KMS-11 (cell line): ENCODE measurements at regions not wholly inside any gene's neighbourhood (a gene's known extent, or its start where the extent isn't known, plus 50 kb on each side); places are given as distances from the start of the nearest gene placed in this dataset.

ENCODE experiments used
- H2AFZ ChIP-seq: fragments of 200-600 bp; sonication (generic); 2 replicates; pipeline ENCODE4 v1.6.1; 2016; ENCODE audit warnings: antibody characterized with exemption, mixed run types, low read depth
- H3K27ac ChIP-seq: fragments of 200-600 bp; sonication (generic); 2 replicates; pipeline ENCODE4 v1.6.1; 2016; ENCODE audit warnings: mild to moderate bottlenecking, mixed run types
- H3K27me3 ChIP-seq: fragments of 200-600 bp; sonication (generic); 2 replicates; pipeline ENCODE4 v1.6.1; 2017; ENCODE audit warnings: mild to moderate bottlenecking, low read depth, mixed run types, moderate library complexity; ENCODE audit not compliant: insufficient read depth
- H3K36me3 ChIP-seq: fragments of 200-600 bp; sonication (generic); 2 replicates; pipeline ENCODE4 v1.6.1; 2017; ENCODE audit warnings: mild to moderate bottlenecking, mixed run types; ENCODE audit not compliant: insufficient read depth
- H3K4me1 ChIP-seq: fragments of 200-600 bp; sonication (generic); 2 replicates; pipeline ENCODE4 v1.6.1; 2016; ENCODE audit warnings: mild to moderate bottlenecking, low read depth, mixed run types; ENCODE audit not compliant: poor library complexity, severe bottlenecking
- H3K4me2 ChIP-seq: fragments of 200-600 bp; sonication (generic); 2 replicates; pipeline ENCODE4 v1.7.0; 2016; ENCODE audit warnings: mild to moderate bottlenecking, mixed run types
- H3K4me3 ChIP-seq: fragments of 200-600 bp; sonication (generic); IDR thresholded peaks from 2 replicates; pipeline ENCODE4 v1.6.1; 2017; ENCODE audit warnings: low read depth, low read length, mixed read lengths; ENCODE audit not compliant: insufficient read depth
- H3K79me2 ChIP-seq: fragments of 200-600 bp; sonication (generic); 2 replicates; pipeline ENCODE4 v1.6.1; 2016; ENCODE audit warnings: low read depth, mixed run types; ENCODE audit not compliant: insufficient read depth
- H3K9ac ChIP-seq: fragments of 200-600 bp; sonication (generic); 2 replicates; pipeline ENCODE4 v1.6.1; 2016; ENCODE audit warnings: mild to moderate bottlenecking, mixed run types
- H4K20me1 ChIP-seq: fragments of 200-600 bp; sonication (generic); 2 replicates; pipeline ENCODE4 v1.6.1; 2016; ENCODE audit warnings: mild to moderate bottlenecking, mixed run types; ENCODE audit not compliant: insufficient read depth
- CTCF ChIP-seq: fragments of 200-600 bp; sonication (generic); conservative IDR thresholded peaks from 2 replicates; pipeline ENCODE4 v1.6.1; 2017; ENCODE audit warnings: low read depth, mild to moderate bottlenecking, antibody characterized with exemption, low read length, moderate library complexity, mixed read lengths

DNA sequence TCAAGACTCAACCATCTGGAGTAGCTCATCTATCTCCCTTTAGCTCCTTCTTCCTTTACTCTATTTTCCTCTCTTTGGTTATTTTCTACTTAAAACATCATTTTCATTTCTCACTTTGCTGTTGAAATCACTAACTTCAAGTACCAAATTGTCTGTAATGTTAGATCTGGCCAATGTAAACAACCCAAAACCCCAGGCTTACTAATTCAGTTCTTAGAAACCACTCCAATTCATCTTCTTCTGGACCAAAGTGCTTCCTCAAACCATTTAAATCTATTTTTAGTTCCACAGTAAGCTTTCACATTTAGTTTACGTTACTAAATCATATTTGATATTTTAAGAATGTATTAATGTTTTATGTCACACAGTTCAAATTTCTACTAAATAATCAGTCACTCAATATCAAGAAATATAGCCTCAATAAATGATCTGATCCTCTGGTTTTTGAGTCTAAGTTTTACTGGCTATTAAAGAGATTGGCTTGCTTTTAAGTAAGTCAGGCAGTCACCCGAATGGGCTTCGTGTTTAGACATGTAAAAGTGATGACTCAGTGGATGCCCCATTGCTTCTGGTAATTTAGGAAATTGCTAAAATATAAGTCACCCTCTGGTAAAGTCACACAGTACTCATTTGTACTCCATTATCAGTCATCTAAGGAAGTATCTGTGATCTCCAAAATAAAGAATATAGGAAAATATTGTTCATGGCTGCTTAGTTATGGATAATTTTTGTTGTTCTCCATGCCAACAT, 527.2 kb upstream of the SOX11 start:
- Histone ChIP-seq H3K27ac (no peak overlapping the region), H3K79me2 (no peaks in the 10 kb centered on the region), H4K20me1 (no peaks in the 10 kb centered on the region), H3K36me3 (no peaks in the 10 kb centered on the region), H3K9ac (no peak overlapping the region), H3K4me2 (no peak overlapping the region), H3K4me3 (no peak overlapping the region), H3K27me3 (no peaks in the 10 kb centered on the region), H2AFZ (no peak overlapping the region), H3K4me1 (no peaks in the 10 kb centered on the region)
- no peak for TF ChIP-seq CTCF

- Histone ChIP-seq H3K79me2 (no peaks in the 10 kb centered on the region), H3K27me3 (no peaks in the 10 kb centered on the region), H2AFZ (no peak overlapping the region), H3K4me1 (no peaks in the 10 kb centered on the region), H3K9ac (no peak overlapping the region), H3K4me3 (no peak overlapping the region), H3K4me2 (no peak overlapping the region), H3K36me3 (no peaks in the 10 kb centered on the region), H4K20me1 (no peaks in the 10 kb centered on the region), H3K27ac (no peak overlapping the region)
- TF ChIP-seq CTCF: no peak
These were observed 519.3 kb upstream of the SOX11 start for GRCh38 chr2:5172923-5173322.

GRCh38 chr2:5173876-5174535, 518.2 kb upstream of the SOX11 start:
- no peak overlapping the region for H3K27ac ChIP-seq
- H3K79me2 ChIP-seq: no peaks in the 10 kb centered on the region
- H2AFZ ChIP-seq: no peak overlapping the region
- H3K4me2 ChIP-seq: no peak overlapping the region
- no peaks in the 10 kb centered on the region for H3K4me1 ChIP-seq
- H3K27me3 ChIP-seq: no peaks in the 10 kb centered on the region
- no peak for TF ChIP-seq CTCF
- no peak overlapping the region for H3K9ac ChIP-seq
- no peak overlapping the region for H3K4me3 ChIP-seq
- no peaks in the 10 kb centered on the region for H3K36me3 ChIP-seq
- no peaks in the 10 kb centered on the region for H4K20me1 ChIP-seq

GRCh38 chr2:5175231-5175630, 517.0 kb upstream of the SOX11 start:
- H3K4me2 ChIP-seq: no peak overlapping the region
- no peak for TF ChIP-seq CTCF
- no peaks in the 10 kb centered on the region for H3K4me1 ChIP-seq
- no peak overlapping the region for H2AFZ ChIP-seq
- H3K9ac ChIP-seq: no peak overlapping the region
- no peaks in the 10 kb centered on the region for H4K20me1 ChIP-seq
- no peak overlapping the region for H3K4me3 ChIP-seq
- no peaks in the 10 kb centered on the region for H3K36me3 ChIP-seq
- no peaks in the 10 kb centered on the region for H3K79me2 ChIP-seq
- H3K27me3 ChIP-seq: no peaks in the 10 kb centered on the region
- no peak overlapping the region for H3K27ac ChIP-seq
